Activated CD4-positive, alpha-beta memory T cell treated with anti-CD3 and anti-CD28 coated beads for 36 hours (primary cell): ENCODE measurements at regions not wholly inside any gene's neighbourhood (a gene's known extent, or its start where the extent isn't known, plus 50 kb on each side); places are given as distances from the start of the nearest gene placed in this dataset.

Experiments used
- CTCF ChIA-PET: fragments of 350-600 bp; sonication (Branson Sonifier 250); formaldehyde crosslinking; loops from one replicate; lab custom pipeline; 2021; ENCODE audit warnings: antibody characterized with exemption, inconsistent platforms; lab: Charles Lee
- POLR2A ChIA-PET: fragments of 350-600 bp; sonication (Branson Sonifier 250); formaldehyde crosslinking; loops from one replicate; lab custom pipeline; 2021; ENCODE audit warnings: antibody characterized with exemption; lab: Charles Lee
- DNase-seq: peaks from one replicate; pipeline ENCODE4 v3.0.0-alpha.2; 2020
- H3K27ac Mint-ChIP-seq: one replicate; pipeline ENCODE4 v1.8.0; 2021; ENCODE audit warnings: mixed read lengths
- H3K27me3 Mint-ChIP-seq: one replicate; pipeline ENCODE4 v1.8.0; 2021; ENCODE audit warnings: mixed read lengths
- H3K36me3 Mint-ChIP-seq: one replicate; pipeline ENCODE4 v1.8.0; 2021; ENCODE audit warnings: mixed read lengths
- H3K4me1 Mint-ChIP-seq: one replicate; pipeline ENCODE4 v1.8.0; 2021; ENCODE audit warnings: low read depth, mixed read lengths
- H3K4me3 Mint-ChIP-seq: one replicate; pipeline ENCODE4 v1.8.0; 2021; ENCODE audit warnings: mild to moderate bottlenecking, mixed read lengths
- H3K9me3 Mint-ChIP-seq: one replicate; pipeline ENCODE4 v1.8.0; 2021; ENCODE audit warnings: mixed read lengths
- intact Hi-C: fragments of 100-400 bp; cut with micrococcal nuclease; formaldehyde crosslinking; loops from one replicate; pipeline ENCODE4 v1.15.1; 2023

- Mint-ChIP-seq H3K27me3 (no peaks in the 10 kb centered on the region), H3K9me3 (peaks cover 1% of the 10 kb centered on the region), H3K4me3 (no peak overlapping the region), H3K36me3 (no peaks in the 10 kb centered on the region), H3K27ac (no peak overlapping the region), H3K4me1 (no peaks in the 10 kb centered on the region)
- CTCF ChIA-PET: no interaction called here
- no peak for DNase-seq
- POLR2A ChIA-PET: no interaction called here
- intact Hi-C loops: no loop called here
Measured at GRCh38 chr10:105769248-105770184, 1128.4 kb downstream of the SORCS3 start.

GRCh38 chr10:105763611-105764010 is 1122.5 kb downstream of the SORCS3 start:
- ChIA-PET POLR2A (interaction anchor here (0.5 kb wide), 1 partner anchor 258 kb away, joined by 3 read pairs; no protein-coding TSS in a partner anchor), CTCF (no interaction called here)
- H3K4me3 Mint-ChIP-seq: no peak overlapping the region
- DNase-seq: no peak
- H3K27me3 Mint-ChIP-seq: no peaks in the 10 kb centered on the region
- no peaks in the 10 kb centered on the region for H3K36me3 Mint-ChIP-seq
- H3K9me3 Mint-ChIP-seq: peaks cover 2% of the 10 kb centered on the region
- H3K27ac Mint-ChIP-seq: no peak overlapping the region
- H3K4me1 Mint-ChIP-seq: no peaks in the 10 kb centered on the region
- intact Hi-C loops: no loop called here

- ChIA-PET CTCF (no interaction called here), POLR2A (no interaction called here)
- Mint-ChIP-seq H3K9me3 (peaks cover 2% of the 10 kb centered on the region), H3K36me3 (no peaks in the 10 kb centered on the region), H3K4me3 (no peak overlapping the region), H3K27me3 (no peaks in the 10 kb centered on the region), H3K27ac (no peak overlapping the region), H3K4me1 (no peaks in the 10 kb centered on the region)
- intact Hi-C loops: no loop called here
- DNase-seq: no peak
Measured at GRCh38 chr10:105761576-105762260, 1120.6 kb downstream of the SORCS3 start.

- Mint-ChIP-seq H3K9me3 (peaks cover 2% of the 10 kb centered on the region), H3K36me3 (no peaks in the 10 kb centered on the region)
Measured at GRCh38 chr10:105759669-105760068, 1118.6 kb downstream of the SORCS3 start.

GRCh38 chr10:105758209-105758998 is 1117.3 kb downstream of the SORCS3 start:
- Mint-ChIP-seq H3K9me3 (no peaks in the 10 kb centered on the region), H3K27ac (no peak overlapping the region), H3K36me3 (no peaks in the 10 kb centered on the region), H3K4me1 (no peaks in the 10 kb centered on the region), H3K4me3 (no peak overlapping the region), H3K27me3 (no peaks in the 10 kb centered on the region)
- DNase-seq: no peak
- intact Hi-C loops: no loop called here
- ChIA-PET POLR2A (no interaction called here), CTCF (no interaction called here)

More at GRCh38 chr10:105759669-105760068, 1118.6 kb downstream of the SORCS3 start:
- ChIA-PET CTCF (no interaction called here), POLR2A (no interaction called here)
- H3K4me3 Mint-ChIP-seq: no peak overlapping the region
- intact Hi-C loops: no loop called here
- H3K27ac Mint-ChIP-seq: no peak overlapping the region
- DNase-seq: no peak
- H3K4me1 Mint-ChIP-seq: no peaks in the 10 kb centered on the region
- H3K27me3 Mint-ChIP-seq: no peaks in the 10 kb centered on the region

GRCh38 chr10:105757302-105757701 is 1116.2 kb downstream of the SORCS3 start:
- H3K4me1 Mint-ChIP-seq: no peaks in the 10 kb centered on the region
- POLR2A ChIA-PET: no interaction called here
- H3K27ac Mint-ChIP-seq: no peak overlapping the region
- no peaks in the 10 kb centered on the region for H3K36me3 Mint-ChIP-seq
- H3K4me3 Mint-ChIP-seq: no peak overlapping the region
- H3K27me3 Mint-ChIP-seq: no peaks in the 10 kb centered on the region
- intact Hi-C loops: no loop called here
- no peak for DNase-seq
- no peaks in the 10 kb centered on the region for H3K9me3 Mint-ChIP-seq
- CTCF ChIA-PET: no interaction called here

GRCh38 chr10:105756386-105756785 is 1115.3 kb downstream of the SORCS3 start:
- Mint-ChIP-seq H3K9me3 (no peaks in the 10 kb centered on the region), H3K27me3 (no peaks in the 10 kb centered on the region), H3K27ac (no peak overlapping the region), H3K4me3 (no peak overlapping the region), H3K4me1 (no peaks in the 10 kb centered on the region), H3K36me3 (no peaks in the 10 kb centered on the region)
- intact Hi-C loops: no loop called here
- no peak for DNase-seq
- ChIA-PET POLR2A (no interaction called here), CTCF (no interaction called here)

- POLR2A ChIA-PET: no interaction called here
- no peaks in the 10 kb centered on the region for H3K9me3 Mint-ChIP-seq
- DNase-seq: no peak
- no peaks in the 10 kb centered on the region for H3K36me3 Mint-ChIP-seq
- no peaks in the 10 kb centered on the region for H3K4me1 Mint-ChIP-seq
- H3K4me3 Mint-ChIP-seq: no peak overlapping the region
- CTCF ChIA-PET: no interaction called here
- H3K27ac Mint-ChIP-seq: no peak overlapping the region
- H3K27me3 Mint-ChIP-seq: no peaks in the 10 kb centered on the region
- intact Hi-C loops: no loop called here
Measured at GRCh38 chr10:105751688-105752087, 1110.6 kb downstream of the SORCS3 start.

- POLR2A ChIA-PET: no interaction called here
Measured at GRCh38 chr10:105745596-105746148, 1104.6 kb downstream of the SORCS3 start.

GRCh38 chr10:105743343-105744056 is 1102.4 kb downstream of the SORCS3 start:
- no peak overlapping the region for H3K27ac Mint-ChIP-seq
- intact Hi-C loops: no loop called here
- POLR2A ChIA-PET: no interaction called here
- H3K4me1 Mint-ChIP-seq: no peaks in the 10 kb centered on the region
- H3K27me3 Mint-ChIP-seq: no peaks in the 10 kb centered on the region
- H3K36me3 Mint-ChIP-seq: no peaks in the 10 kb centered on the region
- H3K9me3 Mint-ChIP-seq: peaks cover 5% of the 10 kb centered on the region
- no peak for DNase-seq
- CTCF ChIA-PET: no interaction called here
- no peak overlapping the region for H3K4me3 Mint-ChIP-seq

More at GRCh38 chr10:105745596-105746148, 1104.6 kb downstream of the SORCS3 start:
- DNase-seq: no peak
- H3K36me3 Mint-ChIP-seq: no peaks in the 10 kb centered on the region
- no peak overlapping the region for H3K27ac Mint-ChIP-seq
- intact Hi-C loops: no loop called here
- H3K27me3 Mint-ChIP-seq: no peaks in the 10 kb centered on the region
- H3K4me3 Mint-ChIP-seq: no peak overlapping the region
- peaks cover 3% of the 10 kb centered on the region for H3K9me3 Mint-ChIP-seq
- no peaks in the 10 kb centered on the region for H3K4me1 Mint-ChIP-seq
- CTCF ChIA-PET: no interaction called here

- Mint-ChIP-seq H3K4me3 (no peak overlapping the region), H3K4me1 (no peaks in the 10 kb centered on the region), H3K36me3 (no peaks in the 10 kb centered on the region), H3K27me3 (no peaks in the 10 kb centered on the region), H3K9me3 (peaks cover 5% of the 10 kb centered on the region), H3K27ac (no peak overlapping the region)
- intact Hi-C loops: no loop called here
- no peak for DNase-seq
- POLR2A ChIA-PET: no interaction called here
- CTCF ChIA-PET: no interaction called here
Measured at GRCh38 chr10:105742923-105743322, 1101.8 kb downstream of the SORCS3 start.
